Type B pancreatic cell (in vitro differentiated cells): ENCODE measurements at regions not wholly inside any gene's neighbourhood (a gene's known extent, or its start where the extent isn't known, plus 50 kb on each side); places are given as distances from the start of the nearest gene placed in this dataset.

Experiments used
- DNase-seq: peaks from one replicate; pipeline ENCODE4 v3.0.0; 2021; ENCODE audit warnings: mixed read lengths; ENCODE audit not compliant: unreplicated experiment; ENCODE audit errors: extremely low spot score
- H3K27ac Mint-ChIP-seq: 2 replicates; pipeline ENCODE4 v1.8.0; 2021; ENCODE audit warnings: mild to moderate bottlenecking, mixed read lengths
- H3K27me3 Mint-ChIP-seq: 2 replicates; pipeline ENCODE4 v1.8.0; 2021; ENCODE audit warnings: mixed read lengths
- H3K36me3 Mint-ChIP-seq: 2 replicates; pipeline ENCODE4 v1.8.0; 2021; ENCODE audit warnings: mixed read lengths
- H3K4me1 Mint-ChIP-seq: one replicate; pipeline ENCODE4 v1.8.0; 2021; ENCODE audit warnings: mixed read lengths; ENCODE audit not compliant: unreplicated experiment
- H3K4me3 Mint-ChIP-seq: 2 replicates; pipeline ENCODE4 v1.8.0; 2021; ENCODE audit warnings: mild to moderate bottlenecking, mixed read lengths
- H3K9me3 Mint-ChIP-seq: 2 replicates; pipeline ENCODE4 v1.8.0; 2021; ENCODE audit warnings: mixed read lengths
- TF ChIP-seq, protein P1 (sequence below): fragments of 200-600 bp; sonication (generic); conservative IDR thresholded peaks from 2 replicates; pipeline ENCODE4 v1.5.0; 2021; ENCODE audit warnings: antibody characterized with exemption, mild to moderate bottlenecking

DNA sequence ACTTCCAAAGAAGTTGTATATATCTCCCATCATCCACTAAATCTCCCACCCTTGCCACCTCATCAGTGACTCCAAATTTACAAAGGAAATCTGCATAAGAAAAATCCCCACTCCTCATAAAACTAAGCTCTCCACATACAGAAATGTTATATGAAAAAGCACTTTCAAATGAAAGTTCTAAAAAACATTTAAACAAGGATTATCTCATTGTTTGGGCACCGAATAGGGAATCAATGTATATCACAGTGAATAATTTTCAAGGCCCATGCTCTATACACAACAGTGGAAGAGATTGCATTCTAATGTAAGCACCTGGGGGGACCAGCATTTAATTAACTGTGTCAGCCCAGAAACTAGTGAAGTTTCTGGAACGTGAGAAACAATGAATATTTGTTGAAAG lies 70.1 kb downstream of the OSR1 start:
- no peaks in the 10 kb centered on the region for H3K36me3 Mint-ChIP-seq
- no peak overlapping the region for H3K27ac Mint-ChIP-seq
- H3K9me3 Mint-ChIP-seq, result no peaks in the 10 kb centered on the region
- DNase-seq, result no peak
- H3K4me3 Mint-ChIP-seq, result no peak overlapping the region
- TF ChIP-seq, protein P1, sequence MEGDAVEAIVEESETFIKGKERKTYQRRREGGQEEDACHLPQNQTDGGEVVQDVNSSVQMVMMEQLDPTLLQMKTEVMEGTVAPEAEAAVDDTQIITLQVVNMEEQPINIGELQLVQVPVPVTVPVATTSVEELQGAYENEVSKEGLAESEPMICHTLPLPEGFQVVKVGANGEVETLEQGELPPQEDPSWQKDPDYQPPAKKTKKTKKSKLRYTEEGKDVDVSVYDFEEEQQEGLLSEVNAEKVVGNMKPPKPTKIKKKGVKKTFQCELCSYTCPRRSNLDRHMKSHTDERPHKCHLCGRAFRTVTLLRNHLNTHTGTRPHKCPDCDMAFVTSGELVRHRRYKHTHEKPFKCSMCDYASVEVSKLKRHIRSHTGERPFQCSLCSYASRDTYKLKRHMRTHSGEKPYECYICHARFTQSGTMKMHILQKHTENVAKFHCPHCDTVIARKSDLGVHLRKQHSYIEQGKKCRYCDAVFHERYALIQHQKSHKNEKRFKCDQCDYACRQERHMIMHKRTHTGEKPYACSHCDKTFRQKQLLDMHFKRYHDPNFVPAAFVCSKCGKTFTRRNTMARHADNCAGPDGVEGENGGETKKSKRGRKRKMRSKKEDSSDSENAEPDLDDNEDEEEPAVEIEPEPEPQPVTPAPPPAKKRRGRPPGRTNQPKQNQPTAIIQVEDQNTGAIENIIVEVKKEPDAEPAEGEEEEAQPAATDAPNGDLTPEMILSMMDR, result no peak
- H3K4me1 Mint-ChIP-seq, result no peaks in the 10 kb centered on the region
- no peaks in the 10 kb centered on the region for H3K27me3 Mint-ChIP-seq

- no peaks in the 10 kb centered on the region for H3K27me3 Mint-ChIP-seq
- DNase-seq, result no peak
- TF ChIP-seq, protein P1, result no peak
- no peak overlapping the region for H3K4me3 Mint-ChIP-seq
- H3K9me3 Mint-ChIP-seq, result no peaks in the 10 kb centered on the region
- H3K27ac Mint-ChIP-seq, result no peak overlapping the region
- H3K4me1 Mint-ChIP-seq, result no peaks in the 10 kb centered on the region
- no peaks in the 10 kb centered on the region for H3K36me3 Mint-ChIP-seq
Measured at GRCh38 chr2:19287324-19287723, 71.1 kb downstream of the OSR1 start.

- Mint-ChIP-seq H3K27me3 (no peaks in the 10 kb centered on the region), H3K9me3 (no peaks in the 10 kb centered on the region), H3K4me1 (no peaks in the 10 kb centered on the region), H3K36me3 (no peaks in the 10 kb centered on the region), H3K27ac (no peak overlapping the region), H3K4me3 (no peak overlapping the region)
- no peak for DNase-seq
- TF ChIP-seq, protein P1, result no peak
Measured at GRCh38 chr2:19282305-19282704, 76.1 kb downstream of the OSR1 start.

DNA sequence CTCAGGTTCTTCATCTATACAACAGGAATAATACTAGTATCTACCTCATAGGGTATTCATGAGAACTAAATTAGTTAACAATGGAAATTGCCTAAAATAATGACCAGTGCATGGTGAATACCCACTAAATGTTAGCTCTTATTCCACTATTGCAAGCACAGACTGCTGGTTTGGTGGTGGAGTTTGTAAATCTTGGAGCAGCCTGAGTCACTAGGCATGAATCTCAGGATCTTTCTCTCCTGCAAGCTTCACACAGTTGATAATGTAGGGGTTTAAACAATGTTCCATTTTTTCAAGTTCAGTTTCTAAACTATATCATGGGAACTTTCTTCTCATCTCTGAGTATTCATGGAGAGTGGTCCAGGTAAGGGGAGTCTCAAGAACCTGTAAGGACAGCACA lies 84.0 kb downstream of the OSR1 start:
- Mint-ChIP-seq H3K4me3 (no peak overlapping the region), H3K27ac (no peak overlapping the region), H3K36me3 (no peaks in the 10 kb centered on the region), H3K4me1 (no peaks in the 10 kb centered on the region), H3K9me3 (no peaks in the 10 kb centered on the region), H3K27me3 (no peaks in the 10 kb centered on the region)
- no peak for DNase-seq
- TF ChIP-seq, protein P1, result no peak

GRCh38 chr2:19272941-19273470 lies 85.4 kb downstream of the OSR1 start:
- Mint-ChIP-seq H3K4me1 (no peaks in the 10 kb centered on the region), H3K27ac (no peak overlapping the region), H3K9me3 (no peaks in the 10 kb centered on the region), H3K36me3 (no peaks in the 10 kb centered on the region), H3K4me3 (no peak overlapping the region), H3K27me3 (no peaks in the 10 kb centered on the region)
- TF ChIP-seq, protein P1, result no peak
- DNase-seq, result no peak

- Mint-ChIP-seq H3K4me1 (no peaks in the 10 kb centered on the region), H3K4me3 (no peak overlapping the region), H3K9me3 (no peaks in the 10 kb centered on the region), H3K36me3 (no peaks in the 10 kb centered on the region), H3K27ac (no peak overlapping the region), H3K27me3 (no peaks in the 10 kb centered on the region)
- no peak for DNase-seq
- TF ChIP-seq, protein P1, result no peak
Measured at GRCh38 chr2:19272039-19272438, 86.4 kb downstream of the OSR1 start.
